Progenitor cell of endocrine pancreas (in vitro differentiated cells): ENCODE measurements at regions not wholly inside any gene's neighbourhood (a gene's known extent, or its start where the extent isn't known, plus 50 kb on each side); places are given as distances from the start of the nearest gene placed in this dataset.

Source experiments
- DNase-seq: peaks from one replicate; pipeline ENCODE4 v3.0.0; 2021; ENCODE audit warnings: low spot score; ENCODE audit not compliant: unreplicated experiment
- H3K27ac Mint-ChIP-seq: 2 replicates; pipeline ENCODE4 v1.8.0; 2021; ENCODE audit warnings: mild to moderate bottlenecking, moderate library complexity, mixed read lengths
- H3K27me3 Mint-ChIP-seq: 2 replicates; pipeline ENCODE4 v1.8.0; 2021; ENCODE audit warnings: mixed read lengths
- H3K36me3 Mint-ChIP-seq: 2 replicates; pipeline ENCODE4 v1.8.0; 2022; ENCODE audit warnings: mixed read lengths; ENCODE audit not compliant: insufficient read depth
- H3K4me1 Mint-ChIP-seq: 2 replicates; pipeline ENCODE4 v1.8.0; 2021; ENCODE audit warnings: low read depth, mixed read lengths
- H3K4me3 Mint-ChIP-seq: 2 replicates; pipeline ENCODE4 v1.8.0; 2021; ENCODE audit warnings: low read depth, mild to moderate bottlenecking, moderate library complexity, mixed read lengths
- H3K9me3 Mint-ChIP-seq: 2 replicates; pipeline ENCODE4 v1.8.0; 2021; ENCODE audit warnings: low read depth, mixed read lengths
- CTCF ChIP-seq: fragments of 200-600 bp; sonication (generic); IDR thresholded peaks from one replicate; pipeline ENCODE4 v1.5.0; 2021; ENCODE audit warnings: antibody characterized with exemption, mild to moderate bottlenecking; ENCODE audit not compliant: unreplicated experiment

DNA sequence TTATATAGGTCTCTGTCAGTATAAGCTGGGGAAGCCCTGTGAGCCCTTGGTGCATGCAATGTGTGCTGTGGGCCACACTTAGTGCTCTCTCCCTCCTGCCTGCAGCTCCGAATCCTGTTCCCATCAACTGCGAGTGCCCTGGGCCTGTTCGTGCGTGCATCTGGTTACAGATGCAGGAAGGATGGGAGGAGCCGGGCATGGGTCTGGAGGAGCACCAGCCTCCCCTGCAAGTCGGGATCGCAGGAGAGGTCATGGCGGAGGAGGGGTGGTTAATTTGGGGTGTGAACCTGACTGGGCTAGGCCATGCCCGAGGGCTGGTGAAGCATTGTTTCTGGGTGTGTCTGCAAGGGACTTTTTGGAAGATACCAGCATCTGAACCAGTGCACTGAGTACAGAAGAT, 274.6 kb upstream of the IRX4 start:
- DNase-seq: no peak
- no peaks in the 10 kb centered on the region for H3K9me3 Mint-ChIP-seq
- H3K27me3 Mint-ChIP-seq: peaks cover 59% of the 10 kb centered on the region
- H3K27ac Mint-ChIP-seq: no peak overlapping the region
- H3K36me3 Mint-ChIP-seq: no peaks in the 10 kb centered on the region
- no peak for TF ChIP-seq CTCF
- peaks cover 22% of the 10 kb centered on the region for H3K4me1 Mint-ChIP-seq
- H3K4me3 Mint-ChIP-seq: no peak overlapping the region

- Mint-ChIP-seq H3K36me3 (no peaks in the 10 kb centered on the region), H3K27me3 (peaks cover 58% of the 10 kb centered on the region), H3K27ac (no peak overlapping the region), H3K4me1 (peaks cover 22% of the 10 kb centered on the region), H3K4me3 (no peak overlapping the region), H3K9me3 (no peaks in the 10 kb centered on the region)
- no peak for TF ChIP-seq CTCF
- DNase-seq: no peak
Measured at GRCh38 chr5:2156358-2157059, 273.8 kb upstream of the IRX4 start.

DNA sequence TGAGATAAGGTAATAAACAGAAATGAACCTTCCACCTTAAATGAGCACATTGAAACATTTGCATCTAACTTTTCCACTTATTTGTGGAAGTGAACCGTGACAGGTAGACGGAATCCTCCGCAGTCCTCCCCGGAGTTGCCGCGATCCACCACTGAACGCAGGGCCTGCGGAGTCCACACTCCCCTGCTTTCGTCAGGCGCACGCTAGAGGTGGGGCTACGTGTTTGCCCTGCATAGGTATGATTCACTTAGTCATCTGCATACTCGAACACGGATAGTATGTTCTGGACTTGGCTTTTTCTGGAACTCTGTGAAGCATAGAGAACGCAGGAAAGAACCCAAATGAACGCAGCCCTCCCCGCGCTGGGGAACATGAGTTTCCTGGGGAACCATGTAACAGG, 272.8 kb upstream of the IRX4 start:
- H3K9me3 Mint-ChIP-seq: no peaks in the 10 kb centered on the region
- H3K27me3 Mint-ChIP-seq: peaks cover 61% of the 10 kb centered on the region
- H3K4me1 Mint-ChIP-seq: peaks cover 22% of the 10 kb centered on the region
- no peak for DNase-seq
- no peak overlapping the region for H3K27ac Mint-ChIP-seq
- H3K4me3 Mint-ChIP-seq: no peak overlapping the region
- no peaks in the 10 kb centered on the region for H3K36me3 Mint-ChIP-seq
- TF ChIP-seq CTCF: no peak

GRCh38 chr5:2153802-2154201, 271.1 kb upstream of the IRX4 start:
- Mint-ChIP-seq H3K4me1 (peaks cover 24% of the 10 kb centered on the region), H3K4me3 (no peak overlapping the region), H3K27ac (peak overlapping the region; percentile 41), H3K9me3 (no peaks in the 10 kb centered on the region), H3K36me3 (no peaks in the 10 kb centered on the region), H3K27me3 (peaks cover 60% of the 10 kb centered on the region)
- no peak for DNase-seq
- no peak for TF ChIP-seq CTCF

DNA sequence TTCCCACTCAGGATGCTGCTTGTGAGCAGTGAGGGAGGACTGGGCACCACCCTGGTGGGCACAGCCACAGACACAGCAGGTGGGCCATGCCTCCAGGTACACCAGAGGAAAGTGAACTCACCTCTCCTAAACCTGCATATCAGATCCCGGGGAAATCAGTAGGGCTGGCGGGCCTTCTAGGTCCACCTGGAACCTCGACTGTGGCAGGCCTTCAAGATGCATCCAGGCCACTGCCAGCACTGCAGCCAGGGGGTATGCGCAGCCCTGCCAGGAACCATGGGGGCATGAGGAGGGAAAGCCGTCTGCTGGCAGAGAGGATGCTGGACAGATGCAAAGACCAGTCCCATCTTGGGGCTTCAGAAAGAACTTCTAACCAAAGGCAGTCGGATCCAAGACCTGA, 270.6 kb upstream of the IRX4 start:
- no peak for DNase-seq
- peaks cover 58% of the 10 kb centered on the region for H3K27me3 Mint-ChIP-seq
- H3K9me3 Mint-ChIP-seq: no peaks in the 10 kb centered on the region
- peaks cover 24% of the 10 kb centered on the region for H3K4me1 Mint-ChIP-seq
- no peak overlapping the region for H3K27ac Mint-ChIP-seq
- H3K36me3 Mint-ChIP-seq: no peaks in the 10 kb centered on the region
- no peak overlapping the region for H3K4me3 Mint-ChIP-seq
- TF ChIP-seq CTCF: no peak
